ENCODE measurements at regions not wholly inside any gene's neighbourhood (a gene's known extent, or its start where the extent isn't known, plus 50 kb on each side); places are given as distances from the start of the nearest gene placed in this dataset.

DNA sequence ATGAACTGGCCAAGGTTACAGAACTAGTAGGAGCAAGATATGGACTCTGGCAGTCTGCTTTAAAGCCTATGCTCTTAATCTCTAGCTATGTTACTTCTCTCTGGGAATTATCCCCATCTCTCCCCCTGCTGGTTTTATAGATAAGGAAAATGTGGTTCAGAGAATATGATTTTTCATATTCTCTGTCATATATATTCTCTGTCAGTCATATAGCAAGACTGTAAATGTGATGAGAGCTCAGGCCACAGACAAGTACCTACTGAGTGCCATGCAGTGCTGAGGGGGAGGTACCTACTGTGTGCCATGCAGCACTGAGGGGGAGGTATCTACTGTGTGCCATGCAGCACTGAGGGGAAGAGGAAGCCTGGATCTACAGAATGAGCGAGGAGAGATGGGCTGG lies 220.3 kb upstream of the FGGY start (continued):
- TF ChIP-seq DPF2 (IDR thresholded peaks at IDR 0.05) (peak; percentile 80), NR2C2 (CRISPR knock-in tag; IDR thresholded peaks at IDR 0.05) (no peak), NR2C2 (tag; IDR thresholded peaks at IDR 0.05) (no peak), HDGF (IDR thresholded peaks at IDR 0.05) (no peak), ZEB2 (IDR thresholded peaks at IDR 0.05) (no peak), CBFA2T3 (IDR thresholded peaks at IDR 0.05) (peak; percentile 90), CHD1 (IDR thresholded peaks at IDR 0.05; ENCODE audit: low read length) (no peak), REST (IDR thresholded peaks at IDR 0.05; ENCODE audit: borderline replicate concordance) (peak; percentile 56; the same call in 1 of the 2 replicates), REST (CRISPR knock-in tag; IDR thresholded peaks at IDR 0.05; ENCODE audit: low read depth) (no peak), ZNF507 (tag; conservative IDR thresholded peaks at IDR 0.05) (no peak), POU5F1 (IDR thresholded peaks at IDR 0.05; ENCODE audit: borderline replicate concordance, low read depth, low read length, partially characterized antibody) (no peak), ZNF239 (CRISPR knock-in tag; IDR thresholded peaks at IDR 0.05) (no peak), ERF (CRISPR knock-in tag; IDR thresholded peaks at IDR 0.05) (no peak), ZBTB7A (IDR thresholded peaks at IDR 0.05; ENCODE audit: borderline replicate concordance, control insufficient read depth, low read depth, low read length) (no peak), PHB2 (IDR thresholded peaks at IDR 0.05; ENCODE audit: low read depth) (no peak), TAL1 (IDR thresholded peaks at IDR 0.05) (peak; percentile 82), MTA1 (IDR thresholded peaks at IDR 0.05; ENCODE audit: borderline replicate concordance) (no peak), SMARCA5 (IDR thresholded peaks at IDR 0.05) (no peak), HMGXB4 (CRISPR knock-in tag; IDR thresholded peaks at IDR 0.05) (no peak), BCL6 (CRISPR knock-in tag; IDR thresholded peaks at IDR 0.05) (no peak), ZNF76 (CRISPR knock-in tag; IDR thresholded peaks at IDR 0.05; ENCODE audit: borderline replicate concordance) (no peak)
- TF ChIP-seq, protein P1, sequence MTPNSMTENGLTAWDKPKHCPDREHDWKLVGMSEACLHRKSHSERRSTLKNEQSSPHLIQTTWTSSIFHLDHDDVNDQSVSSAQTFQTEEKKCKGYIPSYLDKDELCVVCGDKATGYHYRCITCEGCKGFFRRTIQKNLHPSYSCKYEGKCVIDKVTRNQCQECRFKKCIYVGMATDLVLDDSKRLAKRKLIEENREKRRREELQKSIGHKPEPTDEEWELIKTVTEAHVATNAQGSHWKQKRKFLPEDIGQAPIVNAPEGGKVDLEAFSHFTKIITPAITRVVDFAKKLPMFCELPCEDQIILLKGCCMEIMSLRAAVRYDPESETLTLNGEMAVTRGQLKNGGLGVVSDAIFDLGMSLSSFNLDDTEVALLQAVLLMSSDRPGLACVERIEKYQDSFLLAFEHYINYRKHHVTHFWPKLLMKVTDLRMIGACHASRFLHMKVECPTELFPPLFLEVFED (CRISPR knock-in tag; conservative IDR thresholded peaks at IDR 0.05): no peak
